ENCODE measurements at regions not wholly inside any gene's neighbourhood (a gene's known extent, or its start where the extent isn't known, plus 50 kb on each side); places are given as distances from the start of the nearest gene placed in this dataset.

- no peak overlapping the region for H3K27ac Mint-ChIP-seq
- H3K4me1 Mint-ChIP-seq (ENCODE audit: low read depth): no peaks in the 10 kb centered on the region
- DNase-seq (no peak), ATAC-seq (no peak)
- H3K9me3 Mint-ChIP-seq: no peaks in the 10 kb centered on the region
- intact Hi-C loops (cut with micrococcal nuclease): no loop called here
- no peaks in the 10 kb centered on the region for H3K36me3 Mint-ChIP-seq (ENCODE audit: low read depth)
- POLR2A ChIA-PET: no interaction called here
- no peak overlapping the region for H3K4me3 Mint-ChIP-seq
- TF ChIP-seq, protein P1, sequence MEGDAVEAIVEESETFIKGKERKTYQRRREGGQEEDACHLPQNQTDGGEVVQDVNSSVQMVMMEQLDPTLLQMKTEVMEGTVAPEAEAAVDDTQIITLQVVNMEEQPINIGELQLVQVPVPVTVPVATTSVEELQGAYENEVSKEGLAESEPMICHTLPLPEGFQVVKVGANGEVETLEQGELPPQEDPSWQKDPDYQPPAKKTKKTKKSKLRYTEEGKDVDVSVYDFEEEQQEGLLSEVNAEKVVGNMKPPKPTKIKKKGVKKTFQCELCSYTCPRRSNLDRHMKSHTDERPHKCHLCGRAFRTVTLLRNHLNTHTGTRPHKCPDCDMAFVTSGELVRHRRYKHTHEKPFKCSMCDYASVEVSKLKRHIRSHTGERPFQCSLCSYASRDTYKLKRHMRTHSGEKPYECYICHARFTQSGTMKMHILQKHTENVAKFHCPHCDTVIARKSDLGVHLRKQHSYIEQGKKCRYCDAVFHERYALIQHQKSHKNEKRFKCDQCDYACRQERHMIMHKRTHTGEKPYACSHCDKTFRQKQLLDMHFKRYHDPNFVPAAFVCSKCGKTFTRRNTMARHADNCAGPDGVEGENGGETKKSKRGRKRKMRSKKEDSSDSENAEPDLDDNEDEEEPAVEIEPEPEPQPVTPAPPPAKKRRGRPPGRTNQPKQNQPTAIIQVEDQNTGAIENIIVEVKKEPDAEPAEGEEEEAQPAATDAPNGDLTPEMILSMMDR (IDR thresholded peaks at IDR 0.05): no peak
- CTCF ChIA-PET: interaction anchor here (0.7 kb wide), 1 partner anchor 75 kb away, joined by 3 read pairs; no protein-coding TSS in a partner anchor
- peaks cover 12% of the 10 kb centered on the region for H3K27me3 Mint-ChIP-seq
These were observed 150.0 kb downstream of the RAP2A start for GRCh38 chr13:97583907-97584497.

DNA sequence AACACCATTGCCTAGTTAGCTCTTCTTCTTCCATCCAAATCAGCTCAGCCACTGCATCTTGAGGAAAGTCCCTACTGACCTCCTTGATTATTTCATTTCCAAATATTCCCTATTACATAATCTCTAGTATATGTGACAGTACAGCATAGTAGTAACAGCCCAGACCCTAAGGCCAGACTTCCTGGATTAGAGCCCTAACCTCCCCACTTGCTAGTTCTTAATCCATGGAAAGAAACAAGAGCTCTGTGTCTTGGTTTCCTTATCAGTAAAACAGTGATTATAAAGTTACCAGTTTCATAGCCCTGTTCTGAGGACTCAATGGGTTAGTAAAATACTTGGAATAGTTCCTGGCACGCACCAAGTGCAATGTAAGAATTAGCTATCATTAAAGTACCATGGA, 153.0 kb downstream of the RAP2A start:
- ChIA-PET POLR2A (no interaction called here), CTCF (interaction anchor here (0.6 kb wide), 1 partner anchor 1518 kb away, joined by 4 read pairs; no protein-coding TSS in a partner anchor)
- intact Hi-C loops (cut with micrococcal nuclease): no loop called here
- no peak for DNase-seq
- no peaks in the 10 kb centered on the region for H3K36me3 Mint-ChIP-seq (ENCODE audit: low read depth)
- TF ChIP-seq, protein P1 (IDR thresholded peaks at IDR 0.05): no peak
- no peak for ATAC-seq
- peaks cover 10% of the 10 kb centered on the region for H3K27me3 Mint-ChIP-seq
- no peaks in the 10 kb centered on the region for H3K4me1 Mint-ChIP-seq (ENCODE audit: low read depth)
- no peak overlapping the region for H3K4me3 Mint-ChIP-seq
- no peaks in the 10 kb centered on the region for H3K9me3 Mint-ChIP-seq
- no peak overlapping the region for H3K27ac Mint-ChIP-seq

DNA sequence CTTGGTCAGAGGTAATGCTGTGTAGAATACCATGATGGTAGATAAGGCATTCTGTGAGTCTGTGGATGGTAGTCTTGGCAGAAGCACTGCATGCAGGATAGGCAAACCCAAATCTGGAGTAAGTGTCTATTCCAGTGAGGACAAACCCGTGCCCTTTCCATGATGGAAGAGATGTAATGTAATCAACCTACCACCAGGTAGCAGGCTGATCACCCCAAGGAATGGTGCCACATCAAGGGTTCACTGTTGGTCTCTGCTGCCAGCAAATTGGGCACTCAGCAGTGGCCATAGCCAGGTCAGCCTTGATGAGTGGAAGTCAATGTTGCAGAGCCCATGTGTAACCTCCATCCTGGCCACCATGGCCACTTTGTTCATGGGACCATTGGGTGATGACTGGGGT, 155.0 kb downstream of the RAP2A start:
- Mint-ChIP-seq H3K36me3 (ENCODE audit: low read depth) (no peaks in the 10 kb centered on the region), H3K9me3 (no peaks in the 10 kb centered on the region), H3K4me1 (ENCODE audit: low read depth) (no peaks in the 10 kb centered on the region), H3K4me3 (no peak overlapping the region), H3K27me3 (peaks cover 7% of the 10 kb centered on the region), H3K27ac (no peak overlapping the region)
- ChIA-PET POLR2A (no interaction called here), CTCF (no interaction called here)
- TF ChIP-seq, protein P1 (IDR thresholded peaks at IDR 0.05): no peak
- DNase-seq (no peak), ATAC-seq (no peak)
- intact Hi-C loops (cut with micrococcal nuclease): no loop called here

- no peak overlapping the region for H3K27ac Mint-ChIP-seq
- H3K9me3 Mint-ChIP-seq: no peaks in the 10 kb centered on the region
- no peak overlapping the region for H3K4me3 Mint-ChIP-seq
- peaks cover 8% of the 10 kb centered on the region for H3K27me3 Mint-ChIP-seq
- DNase-seq (no peak), ATAC-seq (no peak)
- H3K36me3 Mint-ChIP-seq (ENCODE audit: low read depth): no peaks in the 10 kb centered on the region
- ChIA-PET CTCF (no interaction called here), POLR2A (no interaction called here)
- TF ChIP-seq, protein P1 (IDR thresholded peaks at IDR 0.05): no peak
- no peaks in the 10 kb centered on the region for H3K4me1 Mint-ChIP-seq (ENCODE audit: low read depth)
- intact Hi-C loops (cut with micrococcal nuclease): no loop called here
These were observed 166.6 kb downstream of the RAP2A start for GRCh38 chr13:97600458-97601075.

DNA sequence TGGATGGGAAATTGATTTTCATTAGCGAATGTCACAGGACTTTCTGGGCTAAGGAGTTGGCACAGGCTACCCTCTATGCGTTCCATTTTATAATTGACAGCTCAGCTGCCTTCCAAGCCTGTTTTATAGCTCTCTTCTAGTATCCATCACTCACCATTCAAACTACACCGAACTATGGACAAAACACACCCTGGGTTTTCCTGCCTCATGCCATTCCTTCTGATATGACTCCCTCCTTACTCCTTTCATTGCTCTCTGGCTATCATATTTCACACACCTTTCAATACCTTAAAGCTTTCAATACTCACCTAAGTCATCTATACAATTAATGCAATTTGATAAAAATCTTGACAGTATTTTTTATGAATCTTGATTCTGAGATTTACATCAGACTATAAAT, 181.3 kb downstream of the RAP2A start:
- CTCF ChIA-PET: interaction anchor here (1.4 kb wide), 1 partner anchor 12 kb away, joined by 4 read pairs; no protein-coding TSS in a partner anchor
- TF ChIP-seq, protein P1 (IDR thresholded peaks at IDR 0.05): no peak
- POLR2A ChIA-PET: no interaction called here
- intact Hi-C loops (cut with micrococcal nuclease): no loop called here
- Mint-ChIP-seq H3K4me1 (ENCODE audit: low read depth) (no peaks in the 10 kb centered on the region), H3K36me3 (ENCODE audit: low read depth) (no peaks in the 10 kb centered on the region), H3K4me3 (no peak overlapping the region), H3K27ac (no peak overlapping the region), H3K27me3 (peaks cover 2% of the 10 kb centered on the region), H3K9me3 (no peaks in the 10 kb centered on the region)
- no peak for ATAC-seq
- no peak for DNase-seq
